ENCODE measurements at regions not wholly inside any gene's neighbourhood (a gene's known extent, or its start where the extent isn't known, plus 50 kb on each side); places are given as distances from the start of the nearest gene placed in this dataset.
A peak's percentile ranks its signal among the peaks of the same experiment; 100 is the strongest.

DNA sequence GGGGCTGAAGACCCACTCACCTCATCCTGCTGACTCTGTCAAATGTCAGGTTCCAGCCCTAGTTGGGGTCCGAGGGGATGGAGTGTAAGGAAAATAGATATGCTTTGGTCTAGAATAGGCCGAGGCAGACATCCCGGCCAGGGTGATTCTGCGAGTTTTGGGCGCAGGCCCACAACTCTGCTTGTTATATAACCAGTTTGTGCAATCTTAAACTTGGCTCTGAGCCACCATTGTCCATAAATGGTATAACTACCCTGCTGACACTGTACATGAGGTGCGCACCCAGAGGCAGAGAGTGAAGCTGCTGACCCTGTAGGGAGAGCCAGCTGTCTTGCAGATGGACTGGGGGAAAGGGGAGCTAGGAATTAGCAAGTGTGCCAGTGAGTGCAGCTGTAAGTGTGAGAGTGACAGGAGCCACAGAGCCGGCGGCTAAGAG, 1388.8 kb downstream of the AMY1C start (continued):
- TF ChIP-seq MAZ (IDR thresholded peaks at IDR 0.05; ENCODE audit: borderline replicate concordance, low read depth, low read length) (no peak), MAZ (CRISPR knock-in tag; IDR thresholded peaks at IDR 0.05; ENCODE audit: low read depth) (no peak), CHD4 (IDR thresholded peaks at IDR 0.05; ENCODE audit: borderline replicate concordance, low read length) (no peak), ZNF558 (CRISPR knock-in tag; IDR thresholded peaks at IDR 0.05; ENCODE audit: borderline replicate concordance) (no peak), KLF9 (CRISPR knock-in tag; IDR thresholded peaks at IDR 0.05; ENCODE audit: low read depth) (no peak), ZNF496 (CRISPR knock-in tag; IDR thresholded peaks at IDR 0.05; ENCODE audit: insufficient replicate concordance) (no peak), SIX1 (CRISPR knock-in tag; IDR thresholded peaks at IDR 0.05; ENCODE audit: borderline replicate concordance) (no peak), PCBP2 (optimal IDR thresholded peaks at IDR 0.05; ENCODE audit: low read depth, low read length, poor library complexity, severe bottlenecking) (no peak), ZNF180 (CRISPR knock-in tag; IDR thresholded peaks at IDR 0.05; ENCODE audit: borderline replicate concordance, low read depth) (no peak), RFXAP (CRISPR knock-in tag; IDR thresholded peaks at IDR 0.05; ENCODE audit: borderline replicate concordance) (0 out of 2 replicates have a peak, but pooled peaks have one; percentile 13), KLF11 (CRISPR knock-in tag; IDR thresholded peaks at IDR 0.05) (no peak), KMT2A (CRISPR knock-in tag; IDR thresholded peaks at IDR 0.05) (no peak), ZNF557 (CRISPR knock-in tag; IDR thresholded peaks at IDR 0.05) (no peak), TBL1XR1 (IDR thresholded peaks at IDR 0.05; ENCODE audit: borderline replicate concordance, low read length, partially characterized antibody) (no peak), ZNF766 (CRISPR knock-in tag; IDR thresholded peaks at IDR 0.05; ENCODE audit: borderline replicate concordance) (no peak)
- TF ChIP-seq, protein P1, sequence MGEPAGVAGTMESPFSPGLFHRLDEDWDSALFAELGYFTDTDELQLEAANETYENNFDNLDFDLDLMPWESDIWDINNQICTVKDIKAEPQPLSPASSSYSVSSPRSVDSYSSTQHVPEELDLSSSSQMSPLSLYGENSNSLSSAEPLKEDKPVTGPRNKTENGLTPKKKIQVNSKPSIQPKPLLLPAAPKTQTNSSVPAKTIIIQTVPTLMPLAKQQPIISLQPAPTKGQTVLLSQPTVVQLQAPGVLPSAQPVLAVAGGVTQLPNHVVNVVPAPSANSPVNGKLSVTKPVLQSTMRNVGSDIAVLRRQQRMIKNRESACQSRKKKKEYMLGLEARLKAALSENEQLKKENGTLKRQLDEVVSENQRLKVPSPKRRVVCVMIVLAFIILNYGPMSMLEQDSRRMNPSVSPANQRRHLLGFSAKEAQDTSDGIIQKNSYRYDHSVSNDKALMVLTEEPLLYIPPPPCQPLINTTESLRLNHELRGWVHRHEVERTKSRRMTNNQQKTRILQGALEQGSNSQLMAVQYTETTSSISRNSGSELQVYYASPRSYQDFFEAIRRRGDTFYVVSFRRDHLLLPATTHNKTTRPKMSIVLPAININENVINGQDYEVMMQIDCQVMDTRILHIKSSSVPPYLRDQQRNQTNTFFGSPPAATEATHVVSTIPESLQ (CRISPR knock-in tag; conservative IDR thresholded peaks at IDR 0.05), result no peak
- TF ChIP-seq, protein P2, sequence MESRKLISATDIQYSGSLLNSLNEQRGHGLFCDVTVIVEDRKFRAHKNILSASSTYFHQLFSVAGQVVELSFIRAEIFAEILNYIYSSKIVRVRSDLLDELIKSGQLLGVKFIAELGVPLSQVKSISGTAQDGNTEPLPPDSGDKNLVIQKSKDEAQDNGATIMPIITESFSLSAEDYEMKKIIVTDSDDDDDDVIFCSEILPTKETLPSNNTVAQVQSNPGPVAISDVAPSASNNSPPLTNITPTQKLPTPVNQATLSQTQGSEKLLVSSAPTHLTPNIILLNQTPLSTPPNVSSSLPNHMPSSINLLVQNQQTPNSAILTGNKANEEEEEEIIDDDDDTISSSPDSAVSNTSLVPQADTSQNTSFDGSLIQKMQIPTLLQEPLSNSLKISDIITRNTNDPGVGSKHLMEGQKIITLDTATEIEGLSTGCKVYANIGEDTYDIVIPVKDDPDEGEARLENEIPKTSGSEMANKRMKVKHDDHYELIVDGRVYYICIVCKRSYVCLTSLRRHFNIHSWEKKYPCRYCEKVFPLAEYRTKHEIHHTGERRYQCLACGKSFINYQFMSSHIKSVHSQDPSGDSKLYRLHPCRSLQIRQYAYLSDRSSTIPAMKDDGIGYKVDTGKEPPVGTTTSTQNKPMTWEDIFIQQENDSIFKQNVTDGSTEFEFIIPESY (CRISPR knock-in tag; IDR thresholded peaks at IDR 0.05), result no peak
- TF ChIP-seq, protein P3, sequence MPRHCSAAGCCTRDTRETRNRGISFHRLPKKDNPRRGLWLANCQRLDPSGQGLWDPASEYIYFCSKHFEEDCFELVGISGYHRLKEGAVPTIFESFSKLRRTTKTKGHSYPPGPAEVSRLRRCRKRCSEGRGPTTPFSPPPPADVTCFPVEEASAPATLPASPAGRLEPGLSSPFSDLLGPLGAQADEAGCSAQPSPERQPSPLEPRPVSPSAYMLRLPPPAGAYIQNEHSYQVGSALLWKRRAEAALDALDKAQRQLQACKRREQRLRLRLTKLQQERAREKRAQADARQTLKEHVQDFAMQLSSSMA (CRISPR knock-in tag; IDR thresholded peaks at IDR 0.05), result no peak
- TF ChIP-seq, protein P4, sequence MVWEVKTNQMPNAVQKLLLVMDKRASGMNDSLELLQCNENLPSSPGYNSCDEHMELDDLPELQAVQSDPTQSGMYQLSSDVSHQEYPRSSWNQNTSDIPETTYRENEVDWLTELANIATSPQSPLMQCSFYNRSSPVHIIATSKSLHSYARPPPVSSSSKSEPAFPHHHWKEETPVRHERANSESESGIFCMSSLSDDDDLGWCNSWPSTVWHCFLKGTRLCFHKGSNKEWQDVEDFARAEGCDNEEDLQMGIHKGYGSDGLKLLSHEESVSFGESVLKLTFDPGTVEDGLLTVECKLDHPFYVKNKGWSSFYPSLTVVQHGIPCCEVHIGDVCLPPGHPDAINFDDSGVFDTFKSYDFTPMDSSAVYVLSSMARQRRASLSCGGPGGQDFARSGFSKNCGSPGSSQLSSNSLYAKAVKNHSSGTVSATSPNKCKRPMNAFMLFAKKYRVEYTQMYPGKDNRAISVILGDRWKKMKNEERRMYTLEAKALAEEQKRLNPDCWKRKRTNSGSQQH (CRISPR knock-in tag; IDR thresholded peaks at IDR 0.05; ENCODE audit: low read depth), result no peak
- TF ChIP-seq, protein P5, sequence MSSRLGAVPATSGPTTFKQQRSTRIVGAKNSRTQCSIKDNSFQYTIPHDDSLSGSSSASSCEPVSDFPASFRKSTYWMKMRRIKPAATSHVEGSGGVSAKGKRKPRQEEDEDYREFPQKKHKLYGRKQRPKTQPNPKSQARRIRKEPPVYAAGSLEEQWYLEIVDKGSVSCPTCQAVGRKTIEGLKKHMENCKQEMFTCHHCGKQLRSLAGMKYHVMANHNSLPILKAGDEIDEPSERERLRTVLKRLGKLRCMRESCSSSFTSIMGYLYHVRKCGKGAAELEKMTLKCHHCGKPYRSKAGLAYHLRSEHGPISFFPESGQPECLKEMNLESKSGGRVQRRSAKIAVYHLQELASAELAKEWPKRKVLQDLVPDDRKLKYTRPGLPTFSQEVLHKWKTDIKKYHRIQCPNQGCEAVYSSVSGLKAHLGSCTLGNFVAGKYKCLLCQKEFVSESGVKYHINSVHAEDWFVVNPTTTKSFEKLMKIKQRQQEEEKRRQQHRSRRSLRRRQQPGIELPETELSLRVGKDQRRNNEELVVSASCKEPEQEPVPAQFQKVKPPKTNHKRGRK (CRISPR knock-in tag; IDR thresholded peaks at IDR 0.05), result no peak
- TF ChIP-seq, protein P6, sequence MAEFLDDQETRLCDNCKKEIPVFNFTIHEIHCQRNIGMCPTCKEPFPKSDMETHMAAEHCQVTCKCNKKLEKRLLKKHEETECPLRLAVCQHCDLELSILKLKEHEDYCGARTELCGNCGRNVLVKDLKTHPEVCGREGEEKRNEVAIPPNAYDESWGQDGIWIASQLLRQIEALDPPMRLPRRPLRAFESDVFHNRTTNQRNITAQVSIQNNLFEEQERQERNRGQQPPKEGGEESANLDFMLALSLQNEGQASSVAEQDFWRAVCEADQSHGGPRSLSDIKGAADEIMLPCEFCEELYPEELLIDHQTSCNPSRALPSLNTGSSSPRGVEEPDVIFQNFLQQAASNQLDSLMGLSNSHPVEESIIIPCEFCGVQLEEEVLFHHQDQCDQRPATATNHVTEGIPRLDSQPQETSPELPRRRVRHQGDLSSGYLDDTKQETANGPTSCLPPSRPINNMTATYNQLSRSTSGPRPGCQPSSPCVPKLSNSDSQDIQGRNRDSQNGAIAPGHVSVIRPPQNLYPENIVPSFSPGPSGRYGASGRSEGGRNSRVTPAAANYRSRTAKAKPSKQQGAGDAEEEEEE (CRISPR knock-in tag; IDR thresholded peaks at IDR 0.05; ENCODE audit: borderline replicate concordance), result no peak
